IMR-90 (cell line): ENCODE measurements at regions not wholly inside any gene's neighbourhood (a gene's known extent, or its start where the extent isn't known, plus 50 kb on each side); places are given as distances from the start of the nearest gene placed in this dataset.

ENCODE experiments used
- ATAC-seq: fragments of 200-7000 bp; cut with Tn5 transposase; 2 replicates; pipeline ENCODE4 v1.9.1; 2020; ENCODE audit warnings: low read depth, mild to moderate bottlenecking, moderate library complexity
- BruUV-seq: library from RNA; stranded (reverse); fragments of 400-500 nt; replicated peaks from 2 replicates; lab custom pipeline; 2021; lab: Mats Ljungman, UMichigan
- CTCF ChIA-PET: fragments of 300-600 bp; formaldehyde crosslinking; extraction: SDS; loops from one replicate; lab custom pipeline; 2021; ENCODE audit warnings: antibody characterized with exemption; lab: Yijun Ruan, JAX
- POLR2A ChIA-PET: fragments of 300-600 bp; sonication (Branson Sonifier 250); formaldehyde crosslinking; loops from one replicate; lab custom pipeline; 2022; ENCODE audit warnings: antibody characterized with exemption; ENCODE audit not compliant: unreplicated experiment; lab: Charles Lee
- DNase-seq: peaks from one replicate; pipeline ENCODE4 v3.0.0; 2013
- H2AFZ ChIP-seq: replicated peaks from 2 replicates; pipeline ENCODE3; 2013; ENCODE audit warnings: low read length, mild to moderate bottlenecking; ENCODE audit not compliant: poor library complexity
- H2AK5ac ChIP-seq: 2 replicates; pipeline ENCODE4 v1.6.1; 2013; ENCODE audit warnings: low read depth, low read length, inconsistent platforms
- H2AK9ac ChIP-seq: replicated peaks from 2 replicates; pipeline ENCODE3; 2013; ENCODE audit warnings: mild to moderate bottlenecking, low read depth, low read length, moderate library complexity; ENCODE audit not compliant: poor library complexity
- H2BK120ac ChIP-seq: 2 replicates; pipeline ENCODE4 v1.6.1; 2013; ENCODE audit warnings: low read depth, low read length, inconsistent platforms
- H2BK15ac ChIP-seq: 3 replicates; pipeline ENCODE4 v1.6.1; 2013; ENCODE audit warnings: low read depth, low read length, inconsistent platforms
- H2BK20ac ChIP-seq: 2 replicates; pipeline ENCODE4 v1.6.1; 2013; ENCODE audit warnings: low read depth, mild to moderate bottlenecking, inconsistent platforms, low read length, moderate library complexity
- H2BK5ac ChIP-seq: 2 replicates; pipeline ENCODE4 v1.6.1; 2013; ENCODE audit warnings: mild to moderate bottlenecking, low read depth, low read length, inconsistent platforms; ENCODE audit not compliant: poor library complexity, severe bottlenecking
- H3K14ac ChIP-seq: replicated peaks from 2 replicates; pipeline ENCODE4 v1.6.1; 2013; ENCODE audit warnings: low read depth, low read length, inconsistent platforms
- H3K18ac ChIP-seq: 2 replicates; pipeline ENCODE4 v1.6.1; 2013; ENCODE audit warnings: low read depth, low read length, control low read depth
- H3K23ac ChIP-seq: 2 replicates; pipeline ENCODE4 v1.6.1; 2013; ENCODE audit warnings: low read depth, low read length, inconsistent platforms
- H3K27ac ChIP-seq: 2 replicates; pipeline ENCODE4 v1.5.1; 2013; ENCODE audit warnings: mild to moderate bottlenecking, control low read depth, low read length; ENCODE audit not compliant: insufficient read depth
- H3K27me3 ChIP-seq: 2 replicates; pipeline ENCODE4 v1.6.1; 2013; ENCODE audit warnings: low read length; ENCODE audit not compliant: control insufficient read depth, insufficient read depth
- H3K36me3 ChIP-seq: 2 replicates; pipeline ENCODE4 v1.6.1; 2013; ENCODE audit warnings: low read length, mixed read lengths; ENCODE audit not compliant: control insufficient read depth, insufficient read depth
- H3K4ac ChIP-seq: 2 replicates; pipeline ENCODE4 v1.6.1; 2013; ENCODE audit warnings: low read depth, low read length, inconsistent platforms
- H3K4me1 ChIP-seq: 2 replicates; pipeline ENCODE4 v1.6.1; 2013; ENCODE audit warnings: low read length, mixed read lengths; ENCODE audit not compliant: control insufficient read depth, insufficient read depth
- H3K4me2 ChIP-seq: 2 replicates; pipeline ENCODE4 v1.6.1; 2013; ENCODE audit warnings: low read depth, mild to moderate bottlenecking, control low read depth, low read length, moderate library complexity
- H3K4me3 ChIP-seq: 2 replicates; pipeline ENCODE4 v1.5.1; 2013; ENCODE audit warnings: low read depth, mild to moderate bottlenecking, control low read depth, low read length, moderate library complexity; ENCODE audit not compliant: insufficient read depth
- H3K56ac ChIP-seq: 2 replicates; pipeline ENCODE4 v1.6.1; 2013; ENCODE audit warnings: low read length, inconsistent platforms; ENCODE audit not compliant: insufficient read depth; ENCODE audit errors: extremely low read depth
- H3K79me1 ChIP-seq, 2 experiments: 2 replicates each; pipeline ENCODE4 v1.6.1; 2013; ENCODE audit warnings: low read length in 2 of 2, inconsistent platforms in 1 of 2, low read depth in 1 of 2
- H3K9ac ChIP-seq: 2 replicates; pipeline ENCODE4 v1.6.1; 2013; ENCODE audit warnings: low read depth, low read length, control low read depth
- H3K9me1 ChIP-seq: 2 replicates; pipeline ENCODE4 v1.6.1; 2013; ENCODE audit warnings: low read length, inconsistent platforms; ENCODE audit not compliant: insufficient read depth
- H3K9me3 ChIP-seq: 2 replicates; pipeline ENCODE4 v1.6.1; 2013; ENCODE audit warnings: low read length; ENCODE audit not compliant: control insufficient read depth, insufficient read depth
- H4K20me1 ChIP-seq: 2 replicates; pipeline ENCODE4 v1.6.1; 2013; ENCODE audit warnings: low read length, inconsistent platforms; ENCODE audit not compliant: insufficient read depth
- H4K5ac ChIP-seq: 2 replicates; pipeline ENCODE4 v1.6.1; 2013; ENCODE audit warnings: mild to moderate bottlenecking, low read depth, low read length, control low read depth
- H4K8ac ChIP-seq, 2 experiments: 2 replicates each; pipeline ENCODE4 v1.6.1; 2013; ENCODE audit warnings: low read depth in 2 of 2, low read length in 2 of 2, control low read depth in 1 of 2, inconsistent platforms in 1 of 2
- H4K91ac ChIP-seq: 2 replicates; pipeline ENCODE4 v1.6.1; 2013; ENCODE audit warnings: low read depth, low read length, inconsistent platforms; ENCODE audit not compliant: insufficient read depth
- BHLHE40 ChIP-seq: fragments of 150-350 bp; IDR thresholded peaks from 2 replicates; pipeline ENCODE4 v1.6.1; 2016; ENCODE audit warnings: mild to moderate bottlenecking, low read depth, low read length
- CEBPB ChIP-seq: IDR thresholded peaks from 2 replicates; pipeline ENCODE4 v1.6.1; 2012; ENCODE audit warnings: low read depth, low read length, improper control_type of control experiment
- CHD1 ChIP-seq: IDR thresholded peaks from 2 replicates; pipeline ENCODE4 v1.6.1; 2012; ENCODE audit warnings: low read depth, low read length, improper control_type of control experiment
- CTCF ChIP-seq: conservative IDR thresholded peaks from 2 replicates; pipeline ENCODE4 v1.5.1; 2012; ENCODE audit warnings: mild to moderate bottlenecking, low read depth, low read length, improper control_type of control experiment
- ELK1 ChIP-seq: fragments of 150-350 bp; IDR thresholded peaks from 2 replicates; pipeline ENCODE4 v1.6.1; 2016; ENCODE audit warnings: low read depth, mild to moderate bottlenecking, low read length, moderate library complexity, borderline replicate concordance
- FOS ChIP-seq: fragments of 150-350 bp; IDR thresholded peaks from 2 replicates; pipeline ENCODE4 v1.6.1; 2016; ENCODE audit warnings: low read depth, low read length
- MAFK ChIP-seq: IDR thresholded peaks from 2 replicates; pipeline ENCODE4 v1.6.1; 2012; ENCODE audit warnings: low read depth, low read length, improper control_type of control experiment
- MAZ ChIP-seq: IDR thresholded peaks from 2 replicates; pipeline ENCODE4 v1.6.1; 2012; ENCODE audit warnings: low read depth, mild to moderate bottlenecking, low read length, improper control_type of control experiment, moderate library complexity, borderline replicate concordance
- MXI1 ChIP-seq: IDR thresholded peaks from 2 replicates; pipeline ENCODE4 v1.6.1; 2012; ENCODE audit warnings: low read depth, mild to moderate bottlenecking, low read length, moderate library complexity, borderline replicate concordance
- NFE2L2 ChIP-seq: fragments of 150-350 bp; IDR thresholded peaks from 2 replicates; pipeline ENCODE4 v1.6.1; 2016; ENCODE audit warnings: low read depth, mild to moderate bottlenecking, low read length
- POLR2A ChIP-seq: IDR thresholded peaks from 2 replicates; pipeline ENCODE4 v1.6.1; 2012; ENCODE audit warnings: mild to moderate bottlenecking, low read depth, low read length
- RAD21 ChIP-seq: IDR thresholded peaks from 2 replicates; pipeline ENCODE4 v1.6.1; 2012; ENCODE audit warnings: low read length, improper control_type of control experiment
- RCOR1 ChIP-seq: IDR thresholded peaks from 2 replicates; pipeline ENCODE4 v1.6.1; 2012; ENCODE audit warnings: mild to moderate bottlenecking, low read length, improper control_type of control experiment; ENCODE audit not compliant: insufficient replicate concordance
- RFX5 ChIP-seq: IDR thresholded peaks from 2 replicates; pipeline ENCODE4 v1.8.0; 2012; ENCODE audit warnings: low read depth, mild to moderate bottlenecking, low read length, moderate library complexity
- SMC3 ChIP-seq: fragments of 150-350 bp; IDR thresholded peaks from 2 replicates; pipeline ENCODE4 v1.6.1; 2016; ENCODE audit warnings: low read depth, mild to moderate bottlenecking, antibody characterized with exemption, low read length, moderate library complexity
- USF2 ChIP-seq: fragments of 150-350 bp; IDR thresholded peaks from 2 replicates; pipeline ENCODE4 v1.6.1; 2017; ENCODE audit warnings: mild to moderate bottlenecking, antibody characterized with exemption, low read length, low read depth
- WGBS, 2 experiments: methylation state at CpG; one replicate each; pipeline versions ENCODE4 v1.1.5 to v1.1.7; 2013; ENCODE audit warnings: missing lambda C conversion rate in 2 of 2; ENCODE audit not compliant: insufficient read length in 1 of 2; ENCODE audit errors: extremely low coverage in 2 of 2; 5-methylcytosine and 5-hydroxymethylcytosine counted together
- dilution Hi-C: fragments of 300-500 bp; cut with HindIII; formaldehyde crosslinking; loops from one replicate; pipeline ENCODE4 v1.14.3; 2018; ENCODE audit warnings: low sequenced_read_pairs; ENCODE audit not compliant: unreplicated experiment
- in situ Hi-C: fragments of 300-500 bp; cut with MboI; formaldehyde crosslinking; loops from 3 replicates; pipeline ENCODE4 v1.14.3; 2019; ENCODE audit warnings: low sequenced_read_pairs, inconsistent platforms, mixed read lengths
- intact Hi-C: fragments of 100-400 bp; cut with micrococcal nuclease; formaldehyde crosslinking; loops from 2 replicates; pipeline ENCODE4 v1.10.0; 2022

- no peak overlapping the region for H3K27ac ChIP-seq
- H3K4ac ChIP-seq, result no peak overlapping the region
- intact Hi-C loops, result no loop called here
- no peaks in the 10 kb centered on the region for H3K79me1 ChIP-seq
- peak overlapping the region; percentile 43 for H2AFZ ChIP-seq
- H3K27me3 ChIP-seq, result no peaks in the 10 kb centered on the region
- no peak overlapping the region for H3K9ac ChIP-seq
- WGBS, 2 experiments, result no CpG with 5 or more reads among the region's 4 CpGs
- no peak overlapping the region for H2BK20ac ChIP-seq
- no peak for DNase-seq
- ATAC-seq, result no peak
- H4K8ac ChIP-seq, result no peak overlapping the region
- no peak overlapping the region for H3K56ac ChIP-seq
- dilution Hi-C loops, result no loop called here
- BruUV-seq, result no TSS peak
- no peak overlapping the region for H2BK5ac ChIP-seq
- no peak overlapping the region for H4K5ac ChIP-seq
- no peaks in the 10 kb centered on the region for H3K4me1 ChIP-seq
- CTCF ChIA-PET, result no interaction called here
- no peak overlapping the region for H2BK15ac ChIP-seq
- H3K9me3 ChIP-seq, result no peaks in the 10 kb centered on the region; the same call in 1 of the 2 replicates
- H3K4me3 ChIP-seq, result no peak overlapping the region
- in situ Hi-C loops, result no loop called here
- H2AK9ac ChIP-seq, result no peak overlapping the region
- no peaks in the 10 kb centered on the region for H4K20me1 ChIP-seq
- no peak overlapping the region for H4K91ac ChIP-seq
- H2BK120ac ChIP-seq, result no peak overlapping the region
- TF ChIP-seq CEBPB (no peak), NFE2L2 (no peak), SMC3 (no peak), MAFK (no peak), MXI1 (no peak), MAZ (no peak), RAD21 (no peak), FOS (no peak), ELK1 (no peak), CTCF (no peak), BHLHE40 (no peak), RFX5 (no peak), USF2 (no peak), POLR2A (no peak), CHD1 (no peak), RCOR1 (no peak)
- H2AK5ac ChIP-seq, result no peak overlapping the region
- H3K18ac ChIP-seq, result no peak overlapping the region
- H3K23ac ChIP-seq, result no peak overlapping the region
- H3K14ac ChIP-seq, result no peak overlapping the region
- H3K9me1 ChIP-seq, result no peaks in the 10 kb centered on the region
- no peaks in the 10 kb centered on the region for H3K36me3 ChIP-seq
- no peak overlapping the region for H3K4me2 ChIP-seq
- POLR2A ChIA-PET, result no interaction called here
These were observed 1859.7 kb upstream of the CELF4 start for GRCh38 chr18:39425172-39425850.
